Omental fat pad (tissue), 3 donors: ENCODE measurements at regions not wholly inside any gene's neighbourhood (a gene's known extent, or its start where the extent isn't known, plus 50 kb on each side); places are given as distances from the start of the nearest gene placed in this dataset.

Source experiments
- ATAC-seq: fragments of 150-250 bp; one replicate; pipeline ENCODE4 v1.9.1; 2016; ENCODE audit warnings: mild to moderate bottlenecking, moderate library complexity; ENCODE audit not compliant: low FRiP score
- DNase-seq: peaks from one replicate; pipeline ENCODE4 v3.0.0-alpha.2; 2019; ENCODE audit warnings: low spot score
- CTCF ChIP-seq, 3 donors: fragments of 450-650 bp; IDR thresholded peaks; one replicate each; pipeline ENCODE4 v1.5.1; 2016 to 2017; ENCODE audit warnings: antibody characterized with exemption in 3 of 3, mild to moderate bottlenecking in 3 of 3, moderate library complexity in 2 of 3

DNA sequence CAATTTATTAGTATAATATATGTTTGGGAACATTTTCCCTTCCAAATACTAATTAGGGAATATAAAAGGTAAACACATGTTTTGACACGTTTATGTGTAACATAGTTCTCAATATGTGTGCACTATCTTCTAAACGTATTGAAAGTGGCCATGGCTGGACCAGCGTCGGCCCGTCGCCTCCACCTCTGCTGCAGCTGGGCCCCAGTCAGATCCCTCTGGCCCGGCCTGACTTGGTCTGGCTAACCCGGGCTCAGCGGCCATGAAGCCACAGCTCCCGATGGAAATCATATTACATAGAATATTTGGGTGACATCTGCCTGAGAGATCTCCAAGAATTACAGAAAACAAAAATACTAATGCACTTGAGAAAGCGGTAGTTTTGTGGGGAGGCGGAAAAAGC lies 474.4 kb upstream of the CDH2 start:
- ATAC-seq = no peak
- DNase-seq = no peak
- no peak for TF ChIP-seq CTCF (IDR thresholded peaks at IDR 0.05)

DNA sequence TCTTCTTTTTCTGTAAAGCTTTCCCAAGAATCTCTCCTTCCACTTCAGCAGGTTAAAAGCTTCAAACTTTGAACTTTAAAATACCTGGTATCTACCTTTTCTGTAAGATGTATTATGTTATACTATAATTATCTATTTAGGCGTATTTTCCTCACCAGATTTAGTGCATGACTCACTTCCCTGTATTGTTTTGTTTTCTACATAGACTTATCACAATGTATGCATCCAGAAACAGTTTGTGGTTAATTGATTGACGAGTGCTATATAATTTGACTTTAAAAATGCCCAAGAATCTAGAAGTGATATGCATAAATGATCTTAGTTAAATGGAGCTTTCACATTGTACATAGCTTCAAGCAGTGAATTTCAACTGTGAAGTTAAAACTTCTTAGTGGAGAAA lies 473.9 kb upstream of the CDH2 start:
- DNase-seq (no peak), ATAC-seq (no peak)
- no peak for TF ChIP-seq CTCF (IDR thresholded peaks at IDR 0.05)

DNA sequence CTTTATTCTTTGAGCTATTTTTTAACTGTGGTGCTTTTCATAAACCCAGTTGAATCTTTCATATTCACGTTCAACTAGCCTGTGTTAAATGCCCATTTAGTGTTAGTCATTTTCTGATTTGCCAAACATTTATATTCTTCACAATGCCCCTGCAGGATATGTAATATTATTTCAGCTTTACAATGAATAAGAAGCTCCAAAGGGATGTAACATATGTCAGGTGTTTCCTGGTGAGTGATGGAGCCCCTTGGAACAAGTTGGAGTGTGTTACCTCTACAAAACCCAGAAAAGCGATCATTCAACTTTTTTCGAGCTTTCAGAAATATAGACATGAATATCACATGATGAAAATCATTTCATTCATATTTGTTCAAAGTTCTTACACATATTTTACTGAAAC lies 471.0 kb upstream of the CDH2 start:
- TF ChIP-seq CTCF (IDR thresholded peaks at IDR 0.05) = no peak
- DNase-seq = no peak
- no peak for ATAC-seq

DNA sequence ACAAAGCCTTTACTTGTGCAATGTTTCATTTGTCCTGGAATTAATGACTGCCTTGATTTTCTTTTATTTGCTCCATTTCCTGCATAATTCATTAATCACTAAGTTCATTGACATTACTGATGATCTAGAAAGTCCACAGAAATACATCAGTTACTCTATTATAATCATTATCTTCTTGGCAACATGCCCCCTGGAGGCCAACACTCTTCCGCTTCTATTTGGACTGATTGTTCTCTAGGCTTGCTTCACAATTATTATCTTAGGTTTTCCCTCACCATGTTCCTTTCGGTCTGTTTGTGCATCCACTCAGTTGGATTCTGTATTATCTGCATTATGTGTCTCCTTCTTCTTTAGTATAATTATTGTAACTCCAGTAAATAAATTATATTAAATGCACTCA lies 461.0 kb upstream of the CDH2 start:
- no peak for DNase-seq
- TF ChIP-seq CTCF (IDR thresholded peaks at IDR 0.05) = no peak
- ATAC-seq = no peak

DNA sequence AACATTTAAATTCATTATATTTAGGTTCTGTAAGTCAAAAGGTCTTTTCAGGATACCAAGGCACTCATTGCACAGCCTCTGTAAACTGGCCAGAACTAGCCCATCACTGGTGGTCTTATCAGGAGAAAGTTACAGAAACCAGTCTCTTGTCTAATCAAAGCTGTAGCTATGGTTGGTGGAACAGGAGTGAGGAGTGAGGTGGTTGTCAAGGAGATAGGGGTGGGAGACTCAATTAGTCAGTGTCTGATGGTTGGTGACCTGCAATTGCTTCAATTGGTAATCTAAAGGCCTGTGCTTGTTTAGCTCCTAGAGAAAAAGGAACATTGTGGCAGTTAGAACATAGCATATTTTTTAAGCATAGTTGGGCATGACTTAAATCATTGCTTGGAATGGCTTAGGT lies 458.6 kb upstream of the CDH2 start:
- no peak for DNase-seq
- ATAC-seq = no peak
- no peak for TF ChIP-seq CTCF (IDR thresholded peaks at IDR 0.05)

GRCh38 chr18:28626756-28627155 lies 449.8 kb upstream of the CDH2 start:
- DNase-seq = no peak
- TF ChIP-seq CTCF (IDR thresholded peaks at IDR 0.05) = no peak
- no peak for ATAC-seq

DNA sequence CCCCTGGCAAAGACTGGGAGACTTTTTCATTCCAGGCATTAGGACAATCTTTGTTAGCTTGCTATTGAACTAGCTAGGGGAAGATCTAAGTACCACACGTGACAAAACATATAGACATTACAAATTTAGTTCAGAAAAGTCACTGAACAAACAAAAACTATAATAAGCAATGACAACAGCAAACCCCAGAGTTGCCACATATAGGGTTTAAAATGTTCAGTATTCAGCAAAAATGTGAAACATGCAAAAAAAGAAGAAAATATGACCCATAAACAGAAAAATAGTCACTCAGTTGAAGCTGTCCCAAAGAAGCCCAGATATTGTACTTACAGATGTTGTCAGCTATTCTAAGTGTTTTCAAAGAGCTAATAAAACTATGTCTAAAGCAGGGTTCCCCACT lies 431.1 kb upstream of the CDH2 start:
- ATAC-seq (no peak), DNase-seq (no peak)
- TF ChIP-seq CTCF (IDR thresholded peaks at IDR 0.05) = no peak
